HG03378 (cell line): ENCODE measurements at regions not wholly inside any gene's neighbourhood (a gene's known extent, or its start where the extent isn't known, plus 50 kb on each side); places are given as distances from the start of the nearest gene placed in this dataset.
"Not testable (repeated sequence)": the region's sequence is repeated elsewhere in the genome, so short reads cannot be mapped to it uniquely, and the experiment has no call there.

Experiments used
- ATAC-seq: cut with Tn5 transposase; IDR thresholded peaks from one replicate; pipeline ENCODE4 v1.9.1; 2021; ENCODE audit warnings: mild to moderate bottlenecking, moderate library complexity; ENCODE audit not compliant: unreplicated experiment

DNA sequence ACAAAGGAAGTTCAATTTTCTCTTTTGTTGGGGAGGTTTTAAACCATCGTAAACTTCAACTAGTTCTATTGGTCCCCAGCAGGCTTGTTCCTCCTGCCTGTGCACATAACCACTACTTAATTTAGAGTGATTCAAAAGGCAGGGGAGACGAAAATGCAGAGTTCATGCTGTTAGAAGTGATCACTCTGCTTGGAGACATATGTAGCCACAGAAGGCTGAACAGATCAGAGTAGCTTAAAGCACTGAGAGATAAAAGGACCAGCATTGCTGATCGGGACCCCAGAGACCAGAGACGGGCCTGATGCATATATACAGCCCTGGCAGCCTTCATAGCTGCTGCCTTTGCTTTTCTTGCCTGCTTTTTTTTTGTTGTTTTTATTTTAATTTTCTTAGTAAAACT, 662.0 kb upstream of the CPEB2 start:
- no peak for ATAC-seq

DNA sequence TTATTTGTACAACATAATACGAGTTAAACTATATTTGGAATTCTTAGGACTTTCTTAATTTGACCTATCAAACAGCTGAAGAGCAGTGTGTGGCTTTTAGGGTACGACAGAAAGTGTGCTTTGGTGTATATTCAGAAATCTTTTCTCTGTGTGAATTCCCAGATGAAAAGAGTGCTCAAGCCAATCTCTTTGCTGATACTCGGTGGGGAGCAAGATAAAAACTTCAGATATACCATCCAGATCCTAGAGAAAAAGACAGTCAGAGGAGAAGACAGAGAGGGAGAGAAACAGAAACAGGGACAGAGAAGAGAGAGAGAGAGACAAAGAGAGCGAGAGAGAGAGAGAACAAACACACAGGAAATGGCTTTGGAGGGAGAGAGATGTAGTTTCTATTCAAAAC, 658.3 kb upstream of the CPEB2 start:
- ATAC-seq: no peak

DNA sequence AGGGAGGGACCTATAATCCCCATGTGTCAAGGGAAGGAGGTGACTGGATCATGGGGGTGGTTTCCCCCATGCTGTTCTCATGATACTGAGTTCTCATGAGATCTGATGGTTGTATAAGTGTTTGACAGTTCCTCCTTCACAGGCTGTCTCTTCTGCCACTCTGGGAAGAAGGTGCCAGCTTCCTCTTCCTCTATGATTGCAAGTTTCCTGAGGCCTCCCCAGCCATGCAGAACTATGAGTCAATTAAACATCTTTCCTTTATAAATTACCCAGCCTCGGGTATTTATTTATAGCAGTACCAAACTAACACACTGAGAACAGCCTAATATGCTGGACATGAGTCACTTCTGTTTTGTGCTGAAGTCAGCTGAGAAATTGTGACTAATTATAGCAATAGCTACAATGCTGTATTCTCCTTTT, 656.9 kb upstream of the CPEB2 start:
- ATAC-seq: no peak

DNA sequence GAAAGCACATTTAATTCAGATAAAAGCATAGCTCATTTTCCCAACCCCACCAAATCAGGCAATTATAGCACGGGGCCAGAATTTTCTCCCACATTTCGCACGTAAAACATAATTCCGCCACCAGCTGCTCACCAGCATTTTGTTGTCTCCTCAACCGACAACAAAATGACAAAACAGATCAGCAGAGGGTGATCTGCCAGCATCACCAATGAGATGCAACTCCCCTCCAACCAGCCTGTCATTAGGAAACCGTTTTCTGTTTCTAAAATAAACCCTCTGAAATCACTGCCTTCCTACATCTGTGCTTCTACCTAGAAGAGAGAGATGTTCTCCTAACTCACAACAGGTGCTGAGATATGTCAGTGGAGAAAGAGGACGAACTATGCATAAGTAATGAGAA, 654.8 kb upstream of the CPEB2 start:
- ATAC-seq: no peak

DNA sequence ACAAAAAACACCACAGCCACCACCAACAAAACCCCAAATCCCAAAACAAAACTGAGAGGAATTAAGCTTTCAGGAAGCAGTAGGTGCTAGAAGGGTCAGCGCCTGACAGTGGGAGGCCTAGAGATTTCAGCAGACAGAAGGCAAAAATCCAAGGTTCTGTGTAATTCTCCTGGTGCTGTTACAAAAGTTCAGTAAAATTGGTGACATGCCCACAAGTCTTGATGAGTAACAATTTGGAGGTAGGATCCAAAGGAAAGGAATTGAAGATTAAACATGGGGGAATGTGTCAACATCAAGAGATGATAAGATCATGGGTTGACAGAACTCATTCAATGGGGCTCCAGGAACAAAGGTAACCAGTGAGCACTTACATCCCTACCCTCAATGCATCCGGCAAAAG, 653.8 kb upstream of the CPEB2 start:
- no peak for ATAC-seq

DNA sequence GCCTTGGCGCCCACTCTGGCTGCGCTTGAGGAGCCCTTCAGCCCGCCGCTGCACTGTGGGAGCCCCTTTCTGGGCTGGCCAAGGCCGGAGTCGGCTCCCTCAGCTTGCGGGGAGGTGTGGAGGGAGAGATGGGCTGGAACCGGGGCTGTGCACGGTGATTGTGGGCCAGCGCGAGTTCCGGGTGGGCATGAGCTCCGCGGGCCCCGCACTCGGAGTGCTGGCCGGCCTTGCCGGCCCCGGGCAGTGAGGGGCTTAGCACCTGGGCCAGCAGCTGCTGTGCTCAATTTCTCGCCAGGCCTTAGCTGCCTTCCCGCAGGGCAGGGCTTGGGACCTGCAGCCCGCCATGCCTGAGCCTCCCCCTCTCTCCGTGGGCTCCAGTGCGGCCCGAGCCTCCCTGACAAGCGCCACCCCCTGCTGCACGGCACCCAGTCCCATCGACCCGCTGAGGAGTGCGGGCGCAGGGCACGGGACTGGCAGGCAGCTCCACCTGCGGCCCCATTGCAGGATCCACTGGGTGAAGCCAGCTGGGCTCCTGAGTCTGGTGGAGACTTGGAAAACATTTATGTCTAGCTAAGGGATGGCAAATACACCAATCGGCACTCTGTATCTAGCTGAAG, 643.6 kb upstream of the CPEB2 start:
- ATAC-seq: not testable (repeated sequence)

DNA sequence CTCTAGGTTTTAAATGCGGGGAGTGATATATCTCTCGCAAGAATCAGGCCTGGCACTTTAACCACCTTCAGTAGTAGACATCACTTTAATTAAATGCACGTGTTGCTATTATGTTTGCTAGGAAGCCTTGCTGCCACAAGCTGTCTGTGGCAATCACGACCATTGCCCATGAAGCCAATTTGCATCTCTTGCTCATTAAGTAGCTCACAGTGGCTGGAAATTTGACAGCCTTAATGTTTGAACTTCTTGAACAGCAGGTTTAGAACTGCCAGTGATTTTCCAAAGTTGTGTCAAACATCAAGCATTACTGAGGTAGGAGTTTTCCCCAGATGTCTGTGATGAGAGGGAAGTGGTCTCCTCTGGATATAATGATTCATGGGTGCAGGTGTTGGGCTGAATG, 642.3 kb upstream of the CPEB2 start:
- no peak for ATAC-seq

DNA sequence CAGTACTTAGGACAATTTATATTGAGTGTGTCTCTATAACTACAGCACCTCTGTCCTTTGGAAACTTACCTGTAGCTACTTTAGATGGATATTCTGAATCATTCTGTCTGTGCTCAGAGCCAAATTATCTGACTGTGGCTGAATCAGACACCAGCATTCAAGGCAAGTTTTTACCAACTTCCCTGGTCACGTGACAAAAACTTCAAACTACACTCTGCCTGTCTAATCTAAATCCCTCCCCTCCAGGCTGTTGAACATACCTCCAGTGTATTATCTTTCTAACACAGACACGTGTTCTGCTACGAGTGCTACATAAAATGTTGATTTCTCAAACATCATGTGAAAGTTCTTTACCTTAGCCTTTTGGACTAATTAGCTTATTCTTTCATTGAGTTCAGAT, 641.2 kb upstream of the CPEB2 start:
- ATAC-seq: no peak

DNA sequence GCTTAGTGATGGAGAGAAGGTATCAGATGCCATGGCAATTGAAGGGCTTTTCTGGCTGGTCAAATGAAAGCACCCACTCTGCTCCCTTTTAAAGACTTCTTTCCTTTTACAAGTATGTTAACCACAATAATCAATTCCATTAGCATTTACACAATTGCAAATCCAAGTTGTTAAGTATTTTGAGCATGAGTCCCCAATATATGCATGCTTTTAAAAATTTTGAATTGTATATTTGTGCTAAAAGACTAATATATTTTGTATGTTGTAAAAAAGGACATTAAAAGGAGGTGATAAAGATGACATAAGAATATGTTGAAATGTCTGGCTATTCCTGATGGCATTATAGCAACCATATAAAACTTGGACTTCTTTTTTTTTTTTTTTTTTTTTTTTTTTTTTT, 639.9 kb upstream of the CPEB2 start:
- no peak for ATAC-seq

DNA sequence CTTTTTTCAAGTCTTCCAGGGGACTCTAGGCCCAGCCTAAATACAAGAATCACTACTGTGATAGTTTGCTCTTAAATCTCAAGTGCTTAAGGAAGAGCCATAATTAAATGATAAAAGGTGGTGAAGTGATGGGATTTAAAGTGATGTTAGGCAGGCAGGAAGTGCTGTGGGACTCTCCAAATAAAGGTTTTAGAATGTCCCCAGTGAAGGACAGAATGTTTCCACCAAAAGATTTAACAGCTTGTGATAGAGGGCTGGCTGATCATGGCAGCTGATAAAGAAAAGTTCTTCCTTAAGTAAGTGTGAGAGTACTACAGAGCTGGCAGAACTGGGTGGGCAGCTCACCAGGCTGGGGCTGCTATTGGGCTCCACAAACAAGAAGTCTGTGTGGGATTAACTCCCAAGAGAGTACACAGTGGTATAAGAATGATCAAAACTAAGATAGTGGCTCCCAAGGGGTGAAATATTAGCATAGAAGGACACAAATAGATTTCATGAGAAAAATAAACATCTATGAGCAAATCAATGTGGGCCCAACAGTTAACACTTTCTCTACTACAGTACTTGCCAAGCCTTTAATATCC, 637.2 kb upstream of the CPEB2 start:
- no peak for ATAC-seq

DNA sequence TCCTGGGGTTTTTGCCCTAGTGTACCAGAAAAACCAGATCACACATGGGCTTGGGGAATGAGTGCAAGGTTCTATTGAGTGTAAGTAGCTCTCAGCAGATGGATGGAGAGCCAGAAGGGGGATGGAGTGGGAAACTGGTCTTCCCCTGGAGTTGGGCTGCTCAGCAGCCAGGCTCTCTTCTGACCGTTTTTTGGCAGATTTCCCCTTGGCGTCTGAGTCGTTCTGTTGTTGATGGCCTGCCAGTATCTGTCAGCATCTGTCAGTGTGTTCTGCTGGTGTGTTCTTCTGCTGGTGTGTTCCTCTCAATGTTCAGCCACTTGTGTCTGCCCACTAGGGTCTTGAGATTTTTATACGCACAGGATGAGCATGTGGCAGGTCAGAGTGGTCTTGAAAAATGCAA, 633.9 kb upstream of the CPEB2 start:
- no peak for ATAC-seq

DNA sequence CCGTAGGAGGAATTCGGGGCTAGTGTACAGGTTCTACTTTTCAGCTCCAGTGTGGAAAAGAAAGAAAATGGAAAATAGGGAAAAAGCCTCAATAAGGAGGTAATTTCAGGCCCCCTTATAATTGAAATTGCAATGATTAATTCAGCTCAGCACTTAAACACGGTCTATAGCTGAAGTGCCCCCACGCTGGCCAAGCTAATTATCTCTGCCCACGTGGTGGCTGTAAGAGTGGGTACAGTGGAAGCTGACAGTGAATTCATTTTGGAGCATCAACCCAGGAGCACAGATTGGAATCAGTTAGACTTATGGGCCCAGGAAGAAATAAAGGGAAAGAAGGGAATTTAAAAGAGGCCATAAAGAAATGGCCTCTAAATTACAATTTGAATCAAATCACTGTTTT, 631.1 kb upstream of the CPEB2 start:
- ATAC-seq: no peak

DNA sequence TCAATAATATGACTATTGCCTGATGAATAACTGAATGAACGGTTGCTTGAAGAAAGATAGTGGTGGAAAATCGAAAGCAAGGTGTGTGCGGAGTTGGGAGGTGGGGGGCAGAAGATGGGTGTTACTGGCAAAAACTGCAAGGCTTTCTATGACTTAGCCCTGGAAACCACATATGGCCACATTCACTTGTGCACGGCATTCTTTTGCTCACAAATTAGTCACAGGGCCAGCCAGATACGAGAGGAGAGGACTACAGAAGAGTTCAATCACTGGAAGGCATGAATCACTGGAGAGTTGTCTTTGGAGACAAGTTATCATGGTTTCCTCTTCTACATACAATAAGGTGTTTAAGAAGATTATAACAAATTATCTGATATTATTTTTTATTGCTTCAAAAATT, 626.5 kb upstream of the CPEB2 start:
- ATAC-seq: no peak

DNA sequence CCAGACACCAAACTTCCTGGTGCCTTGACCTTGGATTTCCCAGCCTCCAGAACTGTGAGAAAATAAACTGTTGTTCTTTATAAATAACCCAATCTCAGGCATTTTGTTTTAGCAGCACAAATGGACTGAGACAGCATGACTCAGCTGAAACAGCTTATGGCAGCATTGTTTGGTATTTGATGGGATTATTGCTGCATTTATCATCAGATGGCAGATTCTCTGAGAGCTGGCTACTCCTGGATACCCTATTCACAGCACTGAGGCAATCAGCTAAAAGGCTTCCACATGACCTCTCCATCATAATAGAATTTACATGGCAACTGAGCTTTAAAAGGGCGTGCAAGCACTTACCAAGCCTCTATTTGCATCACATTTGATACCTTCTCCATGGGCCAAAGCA, 623.1 kb upstream of the CPEB2 start:
- ATAC-seq: no peak

DNA sequence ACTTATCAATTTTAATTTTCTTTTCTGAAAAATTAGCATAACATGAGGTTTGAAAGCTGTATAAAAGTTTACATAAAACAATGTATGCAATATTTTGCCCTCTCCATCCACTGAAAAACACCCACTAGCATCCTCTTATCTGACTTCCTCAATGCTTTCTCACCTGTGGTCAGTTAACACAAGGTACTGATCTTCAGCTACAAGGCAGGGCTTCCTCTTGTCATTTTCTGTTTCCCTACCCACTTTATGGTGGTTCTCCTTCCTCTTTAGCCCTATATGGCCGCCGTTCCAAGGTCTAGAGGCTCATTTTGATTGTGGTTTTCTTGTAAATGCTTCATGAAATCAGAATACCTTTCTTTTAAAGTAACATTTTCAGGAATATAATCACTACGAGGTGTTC, 618.6 kb upstream of the CPEB2 start:
- no peak for ATAC-seq

DNA sequence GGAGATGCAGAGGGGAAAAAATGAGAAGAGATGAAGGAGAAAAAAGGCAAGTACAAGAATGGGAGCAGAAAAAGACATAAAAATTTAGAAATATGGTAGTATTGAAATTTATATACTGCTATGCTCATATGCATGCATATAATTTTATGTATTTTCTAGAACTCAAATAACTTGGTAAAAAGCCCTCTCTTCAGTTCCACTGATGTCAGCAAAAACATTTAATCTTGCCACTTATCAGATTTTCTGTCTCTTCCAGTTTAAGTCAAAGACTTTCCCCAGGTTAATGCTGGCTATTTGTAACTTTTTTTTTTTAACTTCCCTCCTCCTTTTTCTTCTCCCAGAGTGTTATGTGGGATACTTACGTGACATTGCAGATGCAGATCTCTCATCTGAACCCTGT, 617.5 kb upstream of the CPEB2 start:
- ATAC-seq: no peak

DNA sequence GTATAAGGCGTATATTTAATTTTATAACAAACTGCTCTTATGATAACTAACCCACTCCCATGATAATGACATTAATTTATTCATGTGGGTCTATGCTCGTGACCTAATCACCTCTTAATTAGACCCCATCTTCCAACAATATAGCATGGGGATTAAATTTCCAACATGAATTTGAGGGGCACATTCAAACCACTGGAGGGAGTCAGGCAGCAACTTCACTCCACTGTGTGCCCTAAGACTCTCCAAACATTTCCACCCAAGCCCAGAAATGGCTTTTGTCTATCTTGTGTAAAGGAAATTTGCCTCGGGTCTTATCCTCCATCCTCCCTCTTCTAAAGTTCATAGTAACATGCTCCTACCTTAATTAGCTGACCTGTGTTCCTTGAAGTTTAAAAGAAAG, 616.1 kb upstream of the CPEB2 start:
- no peak for ATAC-seq

DNA sequence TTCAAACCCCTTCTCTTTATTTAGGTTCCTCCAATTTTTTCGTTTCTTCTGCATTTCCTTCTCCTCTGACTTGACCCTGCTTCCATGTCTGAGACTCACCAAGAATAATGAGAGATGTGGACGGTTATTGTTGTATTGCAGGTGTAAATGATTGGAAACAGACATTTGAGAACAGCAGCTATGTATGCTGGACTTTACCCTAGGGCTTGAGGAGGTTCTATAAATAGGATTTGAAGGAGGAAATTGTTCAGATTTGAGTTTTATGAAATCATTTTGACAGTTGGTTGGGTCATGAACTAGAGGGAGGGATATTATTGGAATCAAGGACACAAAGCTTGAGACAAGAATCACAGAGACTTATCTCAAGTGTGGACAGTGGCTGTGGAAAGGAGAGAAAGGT, 614.6 kb upstream of the CPEB2 start:
- no peak for ATAC-seq

DNA sequence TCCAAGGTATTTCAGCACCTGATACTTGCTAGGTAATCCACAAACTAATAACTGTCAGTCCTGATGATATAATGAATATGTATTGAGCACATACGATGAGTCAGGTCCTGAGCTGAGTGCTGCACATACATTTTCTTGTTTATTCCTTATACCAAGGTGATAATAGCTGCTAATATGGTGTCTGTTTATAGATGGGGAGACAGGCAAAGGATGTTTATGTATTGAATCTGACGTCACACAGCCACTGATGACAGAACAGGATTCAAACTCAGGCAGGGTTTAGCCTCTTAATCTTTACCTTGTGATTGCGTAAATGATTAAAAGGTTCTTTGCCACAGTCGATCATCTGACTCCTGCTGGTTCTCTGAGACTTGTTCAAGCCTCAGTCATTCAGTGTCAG, 609.9 kb upstream of the CPEB2 start:
- ATAC-seq: no peak

DNA sequence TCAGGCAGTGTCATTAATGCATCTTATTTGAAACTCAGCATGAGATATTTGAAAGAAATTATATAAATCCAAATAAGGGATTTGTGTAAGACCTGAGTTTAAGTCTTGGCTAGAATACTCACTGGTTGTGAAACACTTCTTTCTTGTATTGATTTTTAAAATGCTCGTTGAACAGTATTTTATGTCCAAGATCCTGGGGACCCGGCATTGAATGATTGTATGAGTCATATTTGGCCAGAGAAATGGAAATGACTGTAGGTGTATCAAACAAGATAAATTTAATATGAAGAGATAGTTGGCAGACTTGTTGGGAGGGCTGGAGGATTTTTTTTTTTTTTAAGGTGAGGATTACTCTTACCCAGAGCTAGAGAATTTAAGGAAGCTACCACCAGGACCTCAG, 606.1 kb upstream of the CPEB2 start:
- ATAC-seq: no peak

DNA sequence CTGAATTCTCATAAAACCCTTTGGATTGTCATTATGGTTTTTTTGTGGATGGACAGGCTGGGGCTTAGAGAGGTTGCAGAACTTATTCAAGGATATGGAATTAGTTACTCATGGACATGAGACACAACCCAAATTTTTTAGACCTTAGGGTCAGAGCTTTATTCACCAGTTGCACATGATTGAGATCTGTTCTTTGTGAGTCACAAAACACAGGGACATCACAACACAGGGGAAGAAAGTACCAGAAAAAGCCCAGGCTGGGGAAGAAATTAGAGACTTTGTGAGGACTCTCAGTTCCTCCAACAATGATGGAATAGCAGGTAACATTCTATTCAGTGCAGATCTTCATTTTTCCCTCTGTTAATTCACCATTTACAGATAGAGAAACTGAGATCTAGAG, 602.4 kb upstream of the CPEB2 start:
- ATAC-seq: no peak

DNA sequence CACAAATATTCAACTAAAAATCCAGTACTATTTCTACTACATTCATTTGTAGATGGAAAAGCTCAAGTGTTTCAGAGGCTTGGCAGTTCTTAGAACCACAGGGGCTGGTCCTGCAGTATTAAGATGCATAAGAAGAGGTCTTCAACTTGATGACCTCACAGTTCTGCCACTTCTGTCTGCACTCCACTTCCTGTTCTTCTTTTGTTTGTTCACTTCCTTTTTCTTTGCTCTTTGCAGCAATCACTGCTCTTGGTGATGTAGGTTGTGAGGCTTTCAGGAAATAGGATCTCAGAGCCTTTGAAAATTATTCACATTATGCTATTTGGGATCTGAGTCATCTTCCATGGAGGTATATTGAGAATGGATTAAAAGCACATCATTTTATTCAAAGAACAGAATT, 602.0 kb upstream of the CPEB2 start:
- no peak for ATAC-seq

DNA sequence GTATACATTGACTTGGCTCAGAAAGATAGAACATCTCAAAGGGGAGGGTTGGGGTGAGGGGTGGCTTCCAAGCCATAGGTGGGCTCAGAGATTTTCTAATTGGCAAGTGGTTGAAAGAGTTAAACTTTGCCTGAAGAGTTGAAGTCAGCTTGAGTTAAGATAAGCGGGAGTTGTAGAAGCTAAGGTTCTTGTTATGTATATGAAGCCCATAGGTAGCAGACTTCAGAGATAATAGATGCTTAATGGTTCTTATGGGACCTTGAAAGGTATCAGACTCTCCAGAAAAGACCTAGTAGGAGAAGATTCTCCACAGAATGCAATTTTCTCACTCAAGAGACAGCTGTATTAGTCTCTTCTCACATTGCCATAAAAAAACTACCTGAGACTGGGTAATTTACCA, 599.1 kb upstream of the CPEB2 start:
- ATAC-seq: no peak
